ENCODE measurements at regions not wholly inside any gene's neighbourhood (a gene's known extent, or its start where the extent isn't known, plus 50 kb on each side); places are given as distances from the start of the nearest gene placed in this dataset.

DNA sequence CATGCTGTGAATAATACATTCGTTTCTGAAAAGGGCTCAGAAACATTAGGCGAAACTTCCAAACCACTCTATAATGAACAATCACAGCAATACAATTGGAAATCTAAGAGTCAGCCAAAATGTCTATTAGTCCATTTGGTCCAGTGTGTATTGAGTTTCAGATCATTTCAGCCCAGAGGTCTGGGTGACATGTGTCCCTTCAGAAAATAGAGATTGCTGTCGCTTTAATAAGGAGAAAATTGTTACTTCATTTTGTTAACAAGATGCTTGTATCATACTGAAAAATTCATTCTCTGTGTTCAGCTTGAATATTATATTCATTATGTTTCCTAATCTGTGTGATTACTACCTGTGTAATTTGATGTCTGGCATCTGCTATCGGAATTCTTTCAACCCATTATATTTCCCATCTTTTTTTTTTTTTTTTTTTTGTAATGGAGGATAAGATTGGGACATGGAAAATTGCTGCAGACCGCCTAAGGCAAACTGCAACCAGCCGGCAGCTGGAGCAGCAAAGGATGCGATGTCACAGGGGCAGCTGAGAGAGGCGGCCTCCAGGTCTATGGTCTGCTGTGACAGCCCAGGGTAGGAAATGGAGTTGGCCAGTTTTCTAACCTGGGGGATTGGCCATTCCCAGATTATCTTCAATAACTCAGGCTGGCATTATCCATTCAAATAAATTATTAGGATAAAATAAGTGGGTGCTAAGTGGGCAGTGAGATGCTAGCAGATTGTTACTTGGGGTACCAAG is 170.9 kb upstream of the NPVF start:
- no TSS peak for BruUV-seq (replicated peaks)
- dilution Hi-C loops (cut with MboI; ENCODE audit: extremely low pct_ligation_motif_present, low sequenced_read_pairs) (no loop called here), intact Hi-C loops (cut with micrococcal nuclease) (no loop called here)
- Histone ChIP-seq H2AFZ (ENCODE audit: low read depth, low read length) (no peak overlapping the region), H3K27me3 (ENCODE audit: control insufficient read depth in 2 of 2, insufficient read depth in 2 of 2, low read length in 2 of 2) (no peaks in the 10 kb centered on the region), H3K36me3 (ENCODE audit: control insufficient read depth in 2 of 2, extremely low read depth in 1 of 2, insufficient read depth in 2 of 2, low read length in 2 of 2) (no peaks in the 10 kb centered on the region), H3K9me1 (replicated peaks; ENCODE audit: control insufficient read depth, extremely low read depth, insufficient read depth, low read length) (no peaks in the 10 kb centered on the region), H3K4me1 (ENCODE audit: control insufficient read depth, extremely low read depth, insufficient read depth, low read length) (no peaks in the 10 kb centered on the region), H3K4me2 (ENCODE audit: insufficient read depth, low read length) (no peak overlapping the region), H3K27ac (ENCODE audit: insufficient read depth, low read depth, low read length) (no peak overlapping the region), H4K20me1 (replicated peaks; ENCODE audit: control insufficient read depth, extremely low read depth, insufficient read depth, low read length) (no peaks in the 10 kb centered on the region), H3K4me3 (replicated peaks in 1 of 3; ENCODE audit: insufficient read depth in 1 of 3, low read depth in 1 of 3, low read length in 3 of 3) (no peak overlapping the region), H3K79me2 (ENCODE audit: control insufficient read depth, insufficient read depth, low read length) (no peaks in the 10 kb centered on the region), H3K9ac (replicated peaks; ENCODE audit: extremely low read depth, insufficient read depth, low read length) (no peak overlapping the region), H3K9me3 (replicated peaks; ENCODE audit: control insufficient read depth, insufficient read depth, low read length) (no peaks in the 10 kb centered on the region)
- TF ChIP-seq POLR2AphosphoS5 (IDR thresholded peaks at IDR 0.05; ENCODE audit: insufficient read depth, low read depth, low read length), result no peak
- no peak for TF ChIP-seq EZH2 (IDR thresholded peaks at IDR 0.05; ENCODE audit: borderline replicate concordance, low read depth, low read length, severe bottlenecking)
- no peak for TF ChIP-seq GATA2 (IDR thresholded peaks at IDR 0.05; ENCODE audit: insufficient read depth, insufficient read length, low read depth, low read length)
- no peak for TF ChIP-seq FOS (IDR thresholded peaks at IDR 0.05; ENCODE audit: borderline replicate concordance, insufficient read depth, low read length)
- POLR2A ChIA-PET, result no interaction called here
- DNase-seq (ENCODE audit: low read depth, low spot score) (no peak), FAIRE-seq (no peak)
- CTCF ChIA-PET, result no interaction called here

DNA sequence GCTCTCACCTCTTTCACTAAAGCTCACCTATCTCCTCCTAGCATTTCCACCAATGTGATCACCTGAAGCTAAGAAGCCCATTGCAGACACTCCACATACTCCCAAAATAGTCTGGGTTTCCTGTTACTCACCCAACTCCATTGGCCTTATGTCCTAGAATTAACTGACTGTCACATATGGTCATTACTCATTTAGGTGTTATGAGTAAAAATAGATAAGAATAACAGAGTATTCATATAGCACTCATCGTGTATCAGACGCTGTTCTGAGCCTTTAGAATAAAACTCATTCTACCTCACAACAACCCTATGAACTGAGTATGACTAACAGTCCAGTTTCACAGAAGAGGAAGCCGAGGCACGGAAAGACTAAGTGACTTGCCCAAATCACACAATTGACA is 174.2 kb upstream of the NPVF start:
- CTCF ChIA-PET, result interaction anchor here (1.0 to 2.1 kb wide), 3 partner anchors 11 to 143 kb away, joined by 3 to 6 read pairs (median 4); no protein-coding TSS in a partner anchor

More for the DNA sequence above, 174.2 kb upstream of the NPVF start:
- no peaks in the 10 kb centered on the region for H3K27me3 ChIP-seq (ENCODE audit: control insufficient read depth in 2 of 2, insufficient read depth in 2 of 2, low read length in 2 of 2)
- H3K4me3 ChIP-seq (replicated peaks in 1 of 3; ENCODE audit: insufficient read depth in 1 of 3, low read depth in 1 of 3, low read length in 3 of 3), result no peak overlapping the region
- TF ChIP-seq JUN (IDR thresholded peaks at IDR 0.05; ENCODE audit: borderline replicate concordance, insufficient read depth, insufficient read length, low read depth) (no peak), EZH2 (IDR thresholded peaks at IDR 0.05; ENCODE audit: borderline replicate concordance, low read depth, low read length, severe bottlenecking) (no peak), POLR2AphosphoS5 (IDR thresholded peaks at IDR 0.05; ENCODE audit: insufficient read depth, low read depth, low read length) (no peak), GATA2 (IDR thresholded peaks at IDR 0.05; ENCODE audit: insufficient read depth, insufficient read length, low read depth, low read length) (no peak), POLR2A (IDR thresholded peaks at IDR 0.05; ENCODE audit: low read depth, low read length) (no peak), FOS (IDR thresholded peaks at IDR 0.05; ENCODE audit: borderline replicate concordance, insufficient read depth, low read length) (no peak), MYC (IDR thresholded peaks at IDR 0.05; ENCODE audit: low read depth, low read length) (no peak)
- TF ChIP-seq, protein P1, sequence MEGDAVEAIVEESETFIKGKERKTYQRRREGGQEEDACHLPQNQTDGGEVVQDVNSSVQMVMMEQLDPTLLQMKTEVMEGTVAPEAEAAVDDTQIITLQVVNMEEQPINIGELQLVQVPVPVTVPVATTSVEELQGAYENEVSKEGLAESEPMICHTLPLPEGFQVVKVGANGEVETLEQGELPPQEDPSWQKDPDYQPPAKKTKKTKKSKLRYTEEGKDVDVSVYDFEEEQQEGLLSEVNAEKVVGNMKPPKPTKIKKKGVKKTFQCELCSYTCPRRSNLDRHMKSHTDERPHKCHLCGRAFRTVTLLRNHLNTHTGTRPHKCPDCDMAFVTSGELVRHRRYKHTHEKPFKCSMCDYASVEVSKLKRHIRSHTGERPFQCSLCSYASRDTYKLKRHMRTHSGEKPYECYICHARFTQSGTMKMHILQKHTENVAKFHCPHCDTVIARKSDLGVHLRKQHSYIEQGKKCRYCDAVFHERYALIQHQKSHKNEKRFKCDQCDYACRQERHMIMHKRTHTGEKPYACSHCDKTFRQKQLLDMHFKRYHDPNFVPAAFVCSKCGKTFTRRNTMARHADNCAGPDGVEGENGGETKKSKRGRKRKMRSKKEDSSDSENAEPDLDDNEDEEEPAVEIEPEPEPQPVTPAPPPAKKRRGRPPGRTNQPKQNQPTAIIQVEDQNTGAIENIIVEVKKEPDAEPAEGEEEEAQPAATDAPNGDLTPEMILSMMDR (IDR thresholded peaks at IDR 0.05; ENCODE audit: extremely low read depth in 1 of 2, insufficient read depth in 1 of 2, low read depth in 1 of 2, low read length in 2 of 2), result no peak
- TF ChIP-seq, protein P2, sequence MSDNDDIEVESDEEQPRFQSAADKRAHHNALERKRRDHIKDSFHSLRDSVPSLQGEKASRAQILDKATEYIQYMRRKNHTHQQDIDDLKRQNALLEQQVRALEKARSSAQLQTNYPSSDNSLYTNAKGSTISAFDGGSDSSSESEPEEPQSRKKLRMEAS (IDR thresholded peaks at IDR 0.05; ENCODE audit: insufficient read depth, insufficient read length), result no peak
- POLR2A ChIA-PET, result no interaction called here
- no peaks in the 10 kb centered on the region for H3K9me1 ChIP-seq (replicated peaks; ENCODE audit: control insufficient read depth, extremely low read depth, insufficient read depth, low read length)
- intact Hi-C loops (cut with micrococcal nuclease) (no loop called here), dilution Hi-C loops (cut with MboI; ENCODE audit: extremely low pct_ligation_motif_present, low sequenced_read_pairs) (no loop called here)
- DNase-seq (ENCODE audit: low read depth, low spot score) (no peak), FAIRE-seq (no peak)
- H4K20me1 ChIP-seq (replicated peaks; ENCODE audit: control insufficient read depth, extremely low read depth, insufficient read depth, low read length), result no peaks in the 10 kb centered on the region
- no peaks in the 10 kb centered on the region for H3K36me3 ChIP-seq (ENCODE audit: control insufficient read depth in 2 of 2, extremely low read depth in 1 of 2, insufficient read depth in 2 of 2, low read length in 2 of 2)
- no peak overlapping the region for H3K4me2 ChIP-seq (ENCODE audit: insufficient read depth, low read length)
- H3K79me2 ChIP-seq (ENCODE audit: control insufficient read depth, insufficient read depth, low read length), result no peaks in the 10 kb centered on the region
- no TSS peak for BruUV-seq (replicated peaks)
- no peak overlapping the region for H3K27ac ChIP-seq (ENCODE audit: insufficient read depth, low read depth, low read length)
- H3K9ac ChIP-seq (replicated peaks; ENCODE audit: extremely low read depth, insufficient read depth, low read length), result no peak overlapping the region
- no peak overlapping the region for H2AFZ ChIP-seq (ENCODE audit: low read depth, low read length)
- no peaks in the 10 kb centered on the region for H3K4me1 ChIP-seq (ENCODE audit: control insufficient read depth, extremely low read depth, insufficient read depth, low read length)
- H3K9me3 ChIP-seq (replicated peaks; ENCODE audit: control insufficient read depth, insufficient read depth, low read length), result no peaks in the 10 kb centered on the region
